Globus pallidus (tissue), 1 donor: ENCODE measurements at regions not wholly inside any gene's neighbourhood (a gene's known extent, or its start where the extent isn't known, plus 50 kb on each side); places are given as distances from the start of the nearest gene placed in this dataset.

Experiments
- DNase-seq: peaks from one replicate; pipeline ENCODE4 v3.0.0-alpha.2; 2015; ENCODE audit warnings: low spot score

- no peak for DNase-seq
Observed at GRCh38 chr12:124504273-124505000, 63.0 kb downstream of the NCOR2 start.

GRCh38 chr12:124503305-124503704, 64.1 kb downstream of the NCOR2 start:
- no peak for DNase-seq

GRCh38 chr12:124502379-124502778, 65.0 kb downstream of the NCOR2 start:
- DNase-seq = no peak

- DNase-seq = no peak
Observed at GRCh38 chr12:124501827-124502226, 65.6 kb downstream of the NCOR2 start.

- DNase-seq = peak; percentile 52
Observed at GRCh38 chr12:124501112-124501561, 66.3 kb downstream of the NCOR2 start.

GRCh38 chr12:124499898-124500244, 67.5 kb downstream of the NCOR2 start:
- no peak for DNase-seq

GRCh38 chr12:124499190-124499753, 68.1 kb downstream of the NCOR2 start:
- DNase-seq = no peak

GRCh38 chr12:124498275-124499189, 68.9 kb downstream of the NCOR2 start:
- no peak for DNase-seq

GRCh38 chr12:124497658-124498057, 69.8 kb downstream of the NCOR2 start:
- peak; percentile 90 for DNase-seq

- DNase-seq = no peak
Observed at GRCh38 chr12:124497039-124497438, 70.4 kb downstream of the NCOR2 start.

- DNase-seq = no peak
Observed at GRCh38 chr12:124496584-124496983, 70.8 kb downstream of the NCOR2 start.

GRCh38 chr12:124495194-124495983, 72.0 kb downstream of the NCOR2 start:
- no peak for DNase-seq

- no peak for DNase-seq
Observed at GRCh38 chr12:124494751-124495129, 72.7 kb downstream of the NCOR2 start.

- no peak for DNase-seq
Observed at GRCh38 chr12:124493809-124494750, 73.3 kb downstream of the NCOR2 start.

GRCh38 chr12:124492879-124493808, 74.3 kb downstream of the NCOR2 start:
- DNase-seq = no peak

GRCh38 chr12:124491856-124492420, 75.5 kb downstream of the NCOR2 start:
- no peak for DNase-seq

- DNase-seq = no peak
Observed at GRCh38 chr12:124491310-124491709, 76.1 kb downstream of the NCOR2 start.

GRCh38 chr12:124490584-124491305, 76.7 kb downstream of the NCOR2 start:
- peak; percentile 87 for DNase-seq
